AG09309 (cell line): ENCODE measurements at regions not wholly inside any gene's neighbourhood (a gene's known extent, or its start where the extent isn't known, plus 50 kb on each side); places are given as distances from the start of the nearest gene placed in this dataset.

ENCODE experiments used
- DNase-seq: peaks from one replicate; pipeline ENCODE4 v3.0.0-alpha.2; 2010; ENCODE audit warnings: low read depth
- H3K4me3 ChIP-seq: 2 replicates; pipeline ENCODE4 v1.5.1; 2011; ENCODE audit warnings: mild to moderate bottlenecking, low read depth, low read length, moderate library complexity; ENCODE audit not compliant: control insufficient read depth
- CTCF ChIP-seq: IDR thresholded peaks from 2 replicates; pipeline ENCODE4 v1.5.1; 2011; ENCODE audit warnings: mild to moderate bottlenecking, low read depth, low read length, inconsistent platforms; ENCODE audit not compliant: insufficient read depth, control insufficient read depth; ENCODE audit errors: missing control alignments

DNA sequence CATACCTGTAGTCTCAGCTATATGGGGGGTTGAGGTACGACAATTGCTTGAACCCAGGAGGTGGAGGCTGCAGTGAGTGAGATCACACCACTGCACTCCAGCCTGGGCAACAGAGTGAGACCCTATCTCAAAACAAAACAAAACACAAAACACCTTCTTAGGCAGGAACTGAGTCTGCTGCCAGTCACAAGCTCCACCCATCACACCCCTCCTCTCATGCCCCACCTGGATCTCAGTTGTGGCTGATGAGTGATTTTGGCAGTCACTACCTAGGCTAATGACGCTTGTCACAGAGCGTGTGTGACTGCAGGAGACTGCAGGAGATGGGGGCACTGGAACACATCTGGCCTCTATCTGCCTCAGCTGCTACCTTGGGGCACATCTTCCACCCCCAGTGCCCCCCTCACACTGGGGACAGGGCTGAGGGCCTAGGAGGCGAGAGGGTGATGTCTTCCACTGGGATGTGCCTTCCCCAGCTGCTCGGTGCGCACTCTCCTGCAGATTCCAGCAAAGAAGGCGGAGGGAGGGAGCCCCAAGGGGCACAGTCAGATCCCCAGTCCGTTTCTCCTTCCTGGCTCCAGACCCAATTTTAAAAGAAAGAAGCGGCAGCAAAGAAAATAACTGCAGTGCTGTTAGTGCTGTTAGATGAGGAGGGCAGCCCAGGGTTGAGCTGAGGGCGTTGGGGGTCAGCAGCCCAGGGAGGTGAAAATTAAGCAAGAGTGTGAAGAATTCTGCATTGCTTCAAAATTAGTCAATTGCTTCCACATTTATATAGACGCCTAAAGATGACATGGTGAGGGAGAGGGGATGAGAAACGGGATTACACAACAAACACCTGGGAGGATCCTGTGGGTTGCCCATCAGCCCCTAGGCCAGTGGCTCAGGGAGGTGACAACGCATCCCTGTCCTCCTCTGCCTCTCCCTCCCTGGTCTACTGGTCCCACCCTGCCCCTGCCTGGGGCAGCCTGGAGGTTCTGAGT is 143.6 kb upstream of the HAAO start:
- TF ChIP-seq CTCF = no peak
- no peak for DNase-seq
- no peak overlapping the region for H3K4me3 ChIP-seq

DNA sequence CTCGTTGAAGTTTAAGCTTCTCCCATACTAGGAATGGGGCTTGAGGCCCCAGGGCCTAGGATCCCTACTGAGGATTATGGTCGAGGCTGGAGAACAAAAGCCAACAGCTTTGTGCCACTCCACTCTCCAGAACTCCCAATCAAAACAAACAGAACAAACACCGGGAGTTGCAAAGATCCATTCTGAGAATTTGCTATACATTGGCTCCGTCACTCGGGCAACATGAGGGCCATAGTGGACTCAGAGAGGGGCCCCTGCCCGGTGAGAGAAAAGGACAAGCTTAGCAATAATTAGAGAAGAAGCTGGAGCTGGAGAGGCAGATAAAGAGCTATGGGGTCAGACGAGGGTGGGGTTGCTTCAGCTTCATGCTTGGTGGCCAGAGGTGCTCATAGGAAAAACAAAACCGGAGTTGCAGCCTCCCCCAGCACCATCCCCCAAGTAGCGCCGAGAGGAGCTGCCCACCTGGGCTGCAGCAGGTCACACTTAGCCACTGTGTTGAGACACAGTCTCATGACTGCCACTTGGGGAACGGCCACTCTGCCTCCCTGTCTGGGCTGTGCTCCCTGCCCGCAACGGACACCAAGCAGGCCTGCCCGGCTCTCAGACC is 142.3 kb upstream of the HAAO start:
- no peak overlapping the region for H3K4me3 ChIP-seq
- DNase-seq = no peak
- no peak for TF ChIP-seq CTCF

- no peak for TF ChIP-seq CTCF
- no peak for DNase-seq
- no peak overlapping the region for H3K4me3 ChIP-seq
Measured at GRCh38 chr2:42933824-42934254, 141.5 kb upstream of the HAAO start.

GRCh38 chr2:42932271-42933151 is 140.1 kb upstream of the HAAO start:
- no peak for TF ChIP-seq CTCF
- no peak overlapping the region for H3K4me3 ChIP-seq
- no peak for DNase-seq

DNA sequence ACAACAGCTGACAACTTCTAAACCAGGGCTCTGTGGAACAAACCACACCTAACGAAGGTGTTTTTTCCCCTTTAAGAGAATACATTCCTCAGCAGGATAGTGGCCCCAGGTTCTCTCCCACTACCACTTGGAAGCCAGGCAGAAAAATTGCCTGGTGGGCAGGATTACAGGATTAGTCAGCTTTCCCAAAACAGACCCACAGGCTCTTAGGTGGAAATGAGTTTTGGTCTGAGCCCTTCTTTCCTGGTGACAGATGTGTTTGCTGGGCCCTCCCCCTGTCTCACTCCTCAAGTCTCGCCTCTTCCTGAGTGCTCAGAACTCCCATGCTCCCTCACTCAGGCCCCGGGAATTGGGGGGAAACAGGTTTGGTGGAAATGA is 139.4 kb upstream of the HAAO start:
- H3K4me3 ChIP-seq = no peak overlapping the region
- DNase-seq = no peak
- TF ChIP-seq CTCF = no peak

GRCh38 chr2:42931146-42931817 is 138.9 kb upstream of the HAAO start:
- no peak overlapping the region for H3K4me3 ChIP-seq
- TF ChIP-seq CTCF = peak; percentile 23
- DNase-seq = no peak
